Panc1 (cell line): ENCODE measurements at regions not wholly inside any gene's neighbourhood (a gene's known extent, or its start where the extent isn't known, plus 50 kb on each side); places are given as distances from the start of the nearest gene placed in this dataset.

ENCODE experiments used
- ATAC-seq: fragments of 200-7000 bp; cut with Tn5 transposase; 2 replicates; pipeline ENCODE4 v1.9.1; 2020; ENCODE audit warnings: mild to moderate bottlenecking, moderate library complexity
- BruUV-seq: library from RNA; stranded (reverse); fragments of 400-500 nt; replicated peaks from 2 replicates; lab custom pipeline; 2021; lab: Mats Ljungman, UMichigan
- CTCF ChIA-PET: fragments of 300-600 bp; sonication (Branson Sonifier 250); formaldehyde crosslinking; loops from one replicate; lab custom pipeline; 2022; ENCODE audit warnings: antibody characterized with exemption; lab: Charles Lee
- POLR2A ChIA-PET: fragments of 300-600 bp; sonication (Branson Sonifier 250); formaldehyde crosslinking; loops from one replicate; lab custom pipeline; 2022; ENCODE audit warnings: antibody characterized with exemption; lab: Charles Lee
- DNase-seq: peaks from one replicate; pipeline ENCODE4 v3.0.0-alpha.2; 2010; ENCODE audit warnings: low read depth, low spot score
- H3K27ac ChIP-seq: 2 replicates; pipeline ENCODE4 v1.5.1; 2011; ENCODE audit warnings: mild to moderate bottlenecking, low read length, inconsistent platforms
- H3K27me3 ChIP-seq: fragments of 200-500 bp; sonication (Bioruptor generic); 2 replicates; pipeline ENCODE4 v1.6.0; 2014; ENCODE audit warnings: low read length, inconsistent platforms; ENCODE audit not compliant: control insufficient read depth, insufficient read depth
- H3K36me3 ChIP-seq: fragments of 200-500 bp; sonication (Bioruptor generic); 2 replicates; pipeline ENCODE4 v1.5.1; 2014; ENCODE audit warnings: inconsistent platforms, mild to moderate bottlenecking, low read length, moderate library complexity; ENCODE audit not compliant: control insufficient read depth, insufficient read depth
- H3K4me1 ChIP-seq: 2 replicates; pipeline ENCODE4 v1.5.1; 2011; ENCODE audit warnings: inconsistent platforms, mild to moderate bottlenecking, low read length, moderate library complexity; ENCODE audit not compliant: control insufficient read depth, insufficient read depth
- H3K4me3 ChIP-seq, 2 experiments: 2 replicates each; pipeline ENCODE4 v1.5.1; 2011 to 2012; ENCODE audit warnings: low read depth in 2 of 2, low read length in 2 of 2, mild to moderate bottlenecking in 2 of 2, inconsistent platforms in 1 of 2, moderate library complexity in 1 of 2
- H3K9me3 ChIP-seq: fragments of 200-500 bp; sonication (Bioruptor generic); 2 replicates; pipeline ENCODE4 v1.5.1; 2014; ENCODE audit warnings: low read depth, mild to moderate bottlenecking, inconsistent platforms, low read length, moderate library complexity; ENCODE audit not compliant: control insufficient read depth, insufficient read depth
- CTCF ChIP-seq: fragments of 450-650 bp; IDR thresholded peaks from 2 replicates; pipeline ENCODE4 v1.5.1; 2017; ENCODE audit warnings: mild to moderate bottlenecking
- POLR2AphosphoS5 ChIP-seq: IDR thresholded peaks from 2 replicates; pipeline ENCODE4 v1.6.1; 2012; ENCODE audit warnings: mild to moderate bottlenecking, low read depth, low read length, moderate library complexity
- REST ChIP-seq, 2 experiments: IDR thresholded peaks; 2 replicates each; pipeline ENCODE4 v1.6.1; 2011 to 2012; ENCODE audit warnings: low read depth in 2 of 2, control low read depth in 1 of 2, low read length in 1 of 2, mild to moderate bottlenecking in 1 of 2, moderate library complexity in 1 of 2; ENCODE audit not compliant: insufficient read depth in 1 of 2
- SIN3A ChIP-seq: IDR thresholded peaks from 2 replicates; pipeline ENCODE4 v1.6.1; 2012; ENCODE audit warnings: low read depth, mild to moderate bottlenecking, low read length, moderate library complexity, borderline replicate concordance; ENCODE audit not compliant: insufficient read depth
- TCF7L2 ChIP-seq: IDR thresholded peaks from 2 replicates; pipeline ENCODE4 v1.6.1; 2011; ENCODE audit warnings: mild to moderate bottlenecking, low read depth, low read length, inconsistent platforms
- in situ Hi-C: cut with HindIII; loops from 2 replicates; pipeline ENCODE4 v1.10.0; 2016; ENCODE audit warnings: low sequenced_read_pairs, low pct_unique_long_range_greater_than_20kb
- intact Hi-C: fragments of 100-400 bp; cut with micrococcal nuclease; formaldehyde crosslinking; loops from one replicate; pipeline ENCODE4 v1.10.0; 2022; ENCODE audit not compliant: unreplicated experiment

- ATAC-seq (no peak), DNase-seq (no peak)
- Histone ChIP-seq H3K27ac (no peak overlapping the region), H3K27me3 (no peaks in the 10 kb centered on the region), H3K36me3 (no peaks in the 10 kb centered on the region), H3K9me3 (no peaks in the 10 kb centered on the region), H3K4me3 (no peak overlapping the region), H3K4me1 (peaks cover 16% of the 10 kb centered on the region)
- intact Hi-C loops = loop anchor here (10.0 kb wide), 1 partner anchor 193 kb away; the partner anchor contains the start of gene NRIP1
- no TSS peak for BruUV-seq
- TF ChIP-seq TCF7L2 = no peak
- no peak for TF ChIP-seq CTCF
- TF ChIP-seq REST (IDR thresholded peaks at IDR 0.05; ENCODE audit: insufficient read depth in 1 of 2, low read depth in 2 of 2, low read length in 1 of 2) = no peak
- no peak for TF ChIP-seq POLR2AphosphoS5
- TF ChIP-seq SIN3A = no peak
- ChIA-PET POLR2A (no interaction called here), CTCF (no interaction called here)
- in situ Hi-C loops = no loop called here
Measured at GRCh38 chr21:14871861-14872260, 192.9 kb downstream of the NRIP1 start.

GRCh38 chr21:14870853-14871149, 194.0 kb downstream of the NRIP1 start:
- no peaks in the 10 kb centered on the region for H3K27me3 ChIP-seq
- no peak overlapping the region for H3K4me3 ChIP-seq
- TF ChIP-seq POLR2AphosphoS5 (no peak), TCF7L2 (no peak), CTCF (no peak), REST (IDR thresholded peaks at IDR 0.05; ENCODE audit: insufficient read depth in 1 of 2, low read depth in 2 of 2, low read length in 1 of 2) (no peak), SIN3A (no peak)
- ChIA-PET CTCF (no interaction called here), POLR2A (no interaction called here)
- DNase-seq (no peak), ATAC-seq (no peak)
- in situ Hi-C loops = no loop called here
- peaks cover 5% of the 10 kb centered on the region for H3K4me1 ChIP-seq
- no peaks in the 10 kb centered on the region for H3K9me3 ChIP-seq
- no TSS peak for BruUV-seq
- intact Hi-C loops = loop anchor here (10.0 kb wide), 1 partner anchor 194 kb away; the partner anchor contains the start of gene NRIP1
- no peak overlapping the region for H3K27ac ChIP-seq
- H3K36me3 ChIP-seq = no peaks in the 10 kb centered on the region
